ENCODE measurements at regions not wholly inside any gene's neighbourhood (a gene's known extent, or its start where the extent isn't known, plus 50 kb on each side); places are given as distances from the start of the nearest gene placed in this dataset.

GRCh38 chr9:126233913-126234525, 92.6 kb upstream of the MVB12B start:
- ChIA-PET POLR2A (ENCODE audit: low non-redundant PET) (no interaction called here), CTCF (interaction anchor here (0.6 kb wide), 1 partner anchor 806 kb away, joined by 3 read pairs; no protein-coding TSS in a partner anchor)
- H3K27ac ChIP-seq: no peak overlapping the region
- no peak for DNase-seq (ENCODE audit: low spot score)
- no peak for TF ChIP-seq CTCF (conservative IDR thresholded peaks at IDR 0.05; ENCODE audit: low read depth)

- H3K27ac ChIP-seq: no peak overlapping the region
- no peak for TF ChIP-seq CTCF (conservative IDR thresholded peaks at IDR 0.05; ENCODE audit: low read depth)
- POLR2A ChIA-PET (ENCODE audit: low non-redundant PET): no interaction called here
- DNase-seq (ENCODE audit: low spot score): no peak
- CTCF ChIA-PET: interaction anchor here (0.6 to 0.7 kb wide), 2 partner anchors 32 to 807 kb away, joined by 3 read pairs; no protein-coding TSS in a partner anchor
Observed at GRCh38 chr9:126234681-126235335, 91.8 kb upstream of the MVB12B start.

GRCh38 chr9:126235336-126236243, 91.0 kb upstream of the MVB12B start:
- POLR2A ChIA-PET (ENCODE audit: low non-redundant PET): no interaction called here
- TF ChIP-seq CTCF (conservative IDR thresholded peaks at IDR 0.05; ENCODE audit: low read depth): no peak
- no peak for DNase-seq (ENCODE audit: low spot score)
- no peak overlapping the region for H3K27ac ChIP-seq
- CTCF ChIA-PET: interaction anchor here (0.7 kb wide), 1 partner anchor 33 kb away, joined by 3 read pairs; no protein-coding TSS in a partner anchor

DNA sequence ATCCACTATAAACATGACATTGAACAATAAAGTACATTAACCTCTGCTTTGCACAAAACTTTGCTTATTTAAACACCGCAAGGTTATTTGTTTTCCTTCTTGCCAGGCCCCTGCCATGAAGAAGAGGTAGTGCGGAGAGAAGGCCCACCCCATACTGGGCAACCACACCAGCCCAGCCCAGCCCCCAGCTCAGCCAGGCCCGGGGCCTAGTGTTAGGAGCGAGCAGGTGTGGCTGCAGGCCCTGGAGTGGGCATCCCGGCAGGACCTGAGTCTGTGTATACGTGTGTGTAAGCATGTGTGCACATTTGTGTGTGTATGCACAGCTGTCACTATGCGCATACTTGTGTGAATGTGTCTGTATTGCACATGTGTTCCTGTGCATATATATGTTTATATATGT, 90.4 kb upstream of the MVB12B start:
- TF ChIP-seq CTCF (conservative IDR thresholded peaks at IDR 0.05; ENCODE audit: low read depth): no peak
- H3K27ac ChIP-seq: no peak overlapping the region
- POLR2A ChIA-PET (ENCODE audit: low non-redundant PET): no interaction called here
- CTCF ChIA-PET: no interaction called here
- DNase-seq (ENCODE audit: low spot score): no peak

DNA sequence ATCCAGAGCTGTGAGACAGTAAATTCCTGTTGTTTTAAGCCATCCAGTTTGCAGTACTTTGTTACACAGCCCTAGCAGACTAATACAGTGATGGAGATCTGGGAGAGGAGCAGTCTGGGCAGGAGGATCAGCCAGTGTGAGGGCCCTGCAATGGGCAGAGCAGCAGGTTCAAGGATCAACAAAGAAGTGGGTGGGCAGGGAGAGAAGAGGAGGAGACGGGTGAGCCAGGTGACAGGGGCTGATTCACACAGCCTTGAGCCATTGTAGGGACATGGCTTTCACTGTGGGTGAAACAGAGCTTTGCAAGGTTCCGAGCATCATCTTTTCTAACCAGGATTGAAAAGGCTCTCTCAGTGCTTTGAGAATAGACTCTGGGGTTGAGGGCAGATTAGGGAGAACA, 88.2 kb upstream of the MVB12B start:
- POLR2A ChIA-PET (ENCODE audit: low non-redundant PET): no interaction called here
- no peak for TF ChIP-seq CTCF (conservative IDR thresholded peaks at IDR 0.05; ENCODE audit: low read depth)
- CTCF ChIA-PET: interaction anchor here (0.6 kb wide), 1 partner anchor 25 kb away, joined by 3 read pairs; no protein-coding TSS in a partner anchor
- H3K27ac ChIP-seq: no peak overlapping the region
- no peak for DNase-seq (ENCODE audit: low spot score)

- no peak for DNase-seq (ENCODE audit: low spot score)
- H3K27ac ChIP-seq: no peak overlapping the region
- ChIA-PET CTCF (no interaction called here), POLR2A (ENCODE audit: low non-redundant PET) (no interaction called here)
- TF ChIP-seq CTCF (conservative IDR thresholded peaks at IDR 0.05; ENCODE audit: low read depth): no peak
Observed at GRCh38 chr9:126239515-126239914, 87.1 kb upstream of the MVB12B start.

All from RWPE1 (cell line).